NCI-H82 treated with DMSO at 0.1 percent for 48 hours (cell line): ENCODE measurements at regions not wholly inside any gene's neighbourhood (a gene's known extent, or its start where the extent isn't known, plus 50 kb on each side); places are given as distances from the start of the nearest gene placed in this dataset.
A peak's percentile ranks its signal among the peaks of the same experiment; 100 is the strongest.
"Not testable (repeated sequence)": the region's sequence is repeated elsewhere in the genome, so short reads cannot be mapped to it uniquely, and the experiment has no call there.

Experiments
- DNase-seq: peaks from one replicate; lab custom pipeline; 2025; ENCODE audit not compliant: unreplicated experiment; lab: John Stamatoyannopoulos, UW

GRCh38 chr17:77632619-77633018, 325.9 kb upstream of the TNRC6C start:
- DNase-seq: no peak

GRCh38 chr17:77634710-77635109, 323.8 kb upstream of the TNRC6C start:
- peak; percentile 97 for DNase-seq

DNA sequence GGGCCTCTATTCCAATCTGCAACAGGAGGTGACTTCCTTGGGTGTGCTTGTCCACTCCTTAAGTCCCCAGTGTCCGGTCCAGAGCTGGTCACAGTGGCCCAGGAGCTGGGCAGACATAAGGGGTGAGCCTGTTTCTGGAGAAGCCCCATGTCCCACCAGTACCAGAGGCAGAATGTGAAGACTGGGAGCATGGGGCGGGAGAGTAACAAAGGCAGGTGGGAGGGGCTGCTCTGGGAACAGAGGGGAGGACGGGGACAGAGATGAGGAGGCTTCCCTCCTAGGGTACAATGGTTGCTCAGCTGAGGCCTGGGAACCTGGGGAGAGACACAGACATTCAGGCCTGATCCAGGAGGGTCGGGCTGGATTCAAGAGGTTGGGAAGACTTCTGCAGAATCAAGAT, 323.3 kb upstream of the TNRC6C start:
- DNase-seq: peak; percentile 93

DNA sequence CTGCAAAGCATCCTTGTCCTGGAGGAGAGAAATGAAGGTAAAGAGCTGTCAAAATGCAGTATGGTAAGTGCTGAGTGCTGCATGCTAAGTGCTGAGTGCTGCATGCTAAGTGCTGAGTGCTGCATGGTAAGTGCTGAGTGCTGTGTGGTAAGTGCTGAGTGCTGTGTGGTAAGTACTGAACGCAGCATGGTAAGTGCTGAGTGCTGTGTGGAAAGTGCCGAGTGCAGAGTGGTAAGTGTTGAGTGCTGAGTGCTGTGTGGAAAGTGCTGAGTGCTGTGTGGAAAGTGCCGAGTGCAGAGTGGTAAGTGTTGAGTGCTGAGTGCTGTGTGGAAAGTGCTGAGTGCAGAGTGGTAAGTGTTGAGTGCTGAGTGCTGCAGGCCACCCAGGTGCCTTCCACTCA, 322.7 kb upstream of the TNRC6C start:
- DNase-seq: not testable (repeated sequence)

- no peak for DNase-seq
These were observed 321.4 kb upstream of the TNRC6C start for GRCh38 chr17:77636835-77637817.

DNA sequence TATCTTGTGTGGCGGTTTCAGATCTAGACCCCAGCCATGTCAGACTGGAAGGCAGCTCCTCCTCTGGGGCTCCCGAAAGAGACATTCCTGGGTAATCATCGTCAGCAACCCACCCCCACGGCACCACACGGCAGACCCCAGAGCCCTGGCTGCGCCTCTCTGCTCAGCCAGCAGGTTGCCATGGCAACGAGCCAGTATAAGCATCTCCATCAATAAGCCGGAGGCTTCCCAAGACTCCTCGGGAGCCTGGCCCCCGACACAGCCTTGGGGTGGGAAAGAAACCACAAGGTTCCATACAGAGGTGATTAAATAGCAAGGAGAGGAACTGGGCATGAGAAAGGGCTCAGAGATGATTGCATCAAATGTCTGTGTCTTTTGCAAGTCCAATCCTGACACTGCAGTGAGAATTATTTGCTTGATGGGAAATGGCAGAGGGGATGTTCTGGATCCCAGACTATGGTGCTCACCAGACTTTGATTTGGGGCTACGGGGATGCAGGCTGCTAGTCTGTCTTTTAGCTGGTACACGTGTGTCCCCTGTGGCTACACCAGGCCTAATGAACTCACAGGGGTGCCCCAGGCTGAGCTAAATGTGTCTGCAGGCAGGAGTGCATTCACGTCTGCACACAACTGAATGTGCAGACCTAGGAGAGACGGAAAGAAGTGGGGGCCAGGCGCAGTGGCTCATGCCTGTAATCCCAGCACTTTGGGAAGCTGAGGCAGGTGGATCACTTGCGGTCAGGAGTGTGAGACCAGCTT, 320.5 kb upstream of the TNRC6C start:
- no peak for DNase-seq

DNA sequence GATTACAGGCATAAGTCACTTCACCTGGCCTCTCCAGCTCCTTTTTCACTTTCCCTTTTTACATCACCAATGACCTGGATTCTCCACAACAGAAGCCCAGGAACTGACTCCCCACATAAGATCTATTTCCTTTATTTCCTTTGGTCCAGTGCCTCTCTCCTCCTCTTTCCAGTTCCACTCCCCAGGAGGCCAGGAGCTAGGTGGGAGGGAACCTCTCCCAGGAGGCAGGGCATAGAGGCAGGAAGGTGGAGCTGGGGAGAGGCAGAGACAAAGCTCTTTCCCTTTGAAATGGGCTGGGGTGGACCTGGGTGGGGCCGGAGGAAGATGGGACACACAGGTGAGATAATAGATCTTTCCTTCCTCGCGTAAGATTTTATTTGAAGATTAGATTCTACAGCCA, 318.3 kb upstream of the TNRC6C start:
- DNase-seq: no peak

DNA sequence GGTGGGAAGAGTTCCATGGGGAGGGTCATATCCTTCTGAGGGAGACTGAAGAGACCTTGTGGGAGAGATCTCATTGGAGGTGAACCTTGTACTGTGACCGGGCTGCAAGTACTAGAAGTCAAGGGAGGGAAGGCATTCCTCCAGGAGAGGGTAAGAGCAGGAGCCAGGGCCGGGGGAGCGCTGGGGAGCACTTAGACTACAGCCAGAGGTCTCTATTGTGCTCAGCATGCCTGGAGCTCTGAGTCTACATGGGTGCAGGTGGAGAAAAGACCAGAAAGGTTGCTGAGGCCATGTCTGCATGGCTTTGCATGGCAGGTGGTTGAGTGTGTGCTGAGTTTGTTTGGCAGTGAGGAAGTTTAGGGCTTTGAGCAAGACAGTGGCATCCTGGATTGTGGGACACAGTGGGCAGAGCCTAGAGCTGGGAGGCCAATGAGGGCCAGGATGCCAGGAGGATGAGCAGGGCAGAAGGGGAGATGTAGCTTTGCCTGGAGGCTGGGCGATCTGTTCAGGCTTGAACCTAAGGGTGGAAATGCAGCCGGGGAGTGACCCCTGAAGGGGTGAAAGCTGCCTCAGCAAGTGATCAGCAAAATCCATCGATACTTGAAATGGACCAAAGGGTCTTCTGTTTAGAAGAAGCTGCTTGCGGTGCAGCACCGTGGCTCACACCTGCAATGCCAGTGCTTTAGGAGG, 317.4 kb upstream of the TNRC6C start:
- DNase-seq: no peak

DNA sequence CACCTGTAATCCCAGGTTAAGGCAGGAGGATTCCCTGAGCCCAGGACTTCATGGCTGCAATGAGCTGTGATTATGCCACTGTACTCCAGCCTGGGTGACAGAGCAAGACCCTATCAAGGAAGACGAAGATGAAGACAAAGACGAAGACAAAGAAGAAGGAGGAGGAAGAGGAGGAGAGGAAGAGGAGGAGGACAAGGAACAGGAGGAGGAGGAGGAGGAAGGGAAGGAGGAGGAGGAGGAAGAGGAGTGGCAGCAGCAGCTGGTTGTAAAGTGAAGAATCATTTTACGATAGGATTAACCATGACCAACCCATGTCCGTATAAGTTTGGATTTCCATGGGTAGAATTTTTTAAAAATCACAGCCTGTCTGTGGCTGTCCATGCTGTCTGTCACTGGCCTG, 316.8 kb upstream of the TNRC6C start:
- DNase-seq: no peak

- no peak for DNase-seq
These were observed 314.1 kb upstream of the TNRC6C start for GRCh38 chr17:77644181-77645071.

DNA sequence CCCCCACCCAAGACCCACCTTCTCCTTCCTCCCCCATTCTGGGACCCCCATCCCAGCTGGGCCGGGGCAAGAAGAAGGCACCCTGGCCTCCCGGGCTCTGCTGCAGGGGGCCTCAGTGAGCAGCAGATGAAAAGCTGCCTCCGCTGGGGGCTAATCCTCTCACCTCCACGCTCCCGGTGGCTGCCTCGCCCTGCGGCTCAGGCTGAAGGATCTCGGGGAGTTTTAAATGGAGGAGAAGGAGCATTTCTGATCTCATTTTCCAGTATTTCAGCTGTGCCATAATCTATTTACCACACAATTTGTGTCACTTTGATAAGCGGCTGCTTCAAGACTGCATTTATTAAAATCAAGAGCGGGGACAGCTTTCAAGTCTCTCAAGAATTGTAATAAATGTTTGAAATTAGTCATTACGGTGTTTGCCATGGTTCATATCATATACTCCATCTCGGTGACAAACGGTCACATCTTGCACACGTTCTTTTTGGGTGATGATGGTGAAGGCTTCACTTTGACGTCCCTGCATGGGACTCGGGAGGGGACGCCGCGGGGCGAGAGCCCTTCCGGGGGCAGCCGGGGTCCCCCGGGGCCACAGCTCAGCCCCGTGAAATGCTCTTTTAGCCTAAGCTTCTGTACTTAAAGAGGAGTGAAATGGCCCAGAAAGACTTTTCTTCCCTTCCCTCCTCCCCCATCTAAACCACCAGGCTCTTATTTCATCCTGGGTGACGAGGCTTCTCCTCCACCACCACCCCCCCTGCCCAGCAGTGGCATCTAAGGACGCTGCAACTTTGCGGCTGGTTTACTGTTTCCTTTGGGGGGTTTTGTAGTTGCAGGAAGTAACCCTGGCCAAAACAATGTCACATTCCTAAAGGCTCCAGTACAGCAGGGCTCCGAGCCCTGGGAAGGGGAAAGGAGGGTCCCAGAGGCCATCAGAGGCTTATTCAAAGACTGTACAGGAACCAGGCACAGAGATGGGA, 313.1 kb upstream of the TNRC6C start:
- DNase-seq: peak; percentile 67

DNA sequence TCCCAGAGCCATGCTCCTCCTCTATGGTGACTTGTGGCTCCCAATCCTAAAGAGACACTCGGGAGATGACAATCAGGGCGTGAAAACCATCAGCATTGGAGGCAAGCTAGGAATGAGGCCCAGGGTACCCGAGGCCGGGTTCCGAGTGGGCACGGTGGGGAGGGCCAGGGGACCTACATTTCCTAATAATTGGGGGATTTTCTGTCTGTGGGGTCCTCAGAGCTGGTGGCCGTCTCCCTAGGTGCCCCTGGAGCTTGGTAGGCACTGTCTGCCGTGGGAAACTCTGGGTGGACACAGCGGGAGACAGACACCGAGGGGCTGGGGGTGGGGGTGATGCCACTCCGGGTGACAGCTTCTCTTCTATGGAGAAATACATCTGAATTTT, 312.5 kb upstream of the TNRC6C start:
- no peak for DNase-seq

- DNase-seq: no peak
These were observed 311.0 kb upstream of the TNRC6C start for GRCh38 chr17:77647531-77647930.

GRCh38 chr17:77649717-77650211, 308.7 kb upstream of the TNRC6C start:
- DNase-seq: no peak

GRCh38 chr17:77651988-77652387, 306.5 kb upstream of the TNRC6C start:
- DNase-seq: no peak

GRCh38 chr17:77654296-77654695, 304.2 kb upstream of the TNRC6C start:
- no peak for DNase-seq

- DNase-seq: no peak
These were observed 303.7 kb upstream of the TNRC6C start for GRCh38 chr17:77654850-77655249.

DNA sequence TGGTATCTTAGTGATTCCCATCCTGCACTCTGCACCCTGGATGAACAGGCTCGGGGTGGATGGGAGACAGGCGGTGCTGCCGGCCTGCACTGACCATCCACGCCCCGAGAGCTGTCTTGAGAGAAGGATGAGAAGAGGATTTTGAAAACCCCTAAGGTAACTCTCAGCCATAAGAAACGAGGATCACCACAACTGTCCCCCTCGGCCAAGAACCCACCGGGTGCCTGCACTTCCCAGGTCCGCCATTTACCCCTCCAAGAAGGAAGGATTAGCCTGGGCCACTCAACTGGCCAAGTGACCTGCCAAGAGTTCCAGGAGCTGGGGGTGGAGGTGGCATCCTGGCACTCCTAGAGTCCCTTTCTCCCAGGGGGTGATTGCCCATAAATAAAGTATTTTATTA, 302.4 kb upstream of the TNRC6C start:
- DNase-seq: no peak

DNA sequence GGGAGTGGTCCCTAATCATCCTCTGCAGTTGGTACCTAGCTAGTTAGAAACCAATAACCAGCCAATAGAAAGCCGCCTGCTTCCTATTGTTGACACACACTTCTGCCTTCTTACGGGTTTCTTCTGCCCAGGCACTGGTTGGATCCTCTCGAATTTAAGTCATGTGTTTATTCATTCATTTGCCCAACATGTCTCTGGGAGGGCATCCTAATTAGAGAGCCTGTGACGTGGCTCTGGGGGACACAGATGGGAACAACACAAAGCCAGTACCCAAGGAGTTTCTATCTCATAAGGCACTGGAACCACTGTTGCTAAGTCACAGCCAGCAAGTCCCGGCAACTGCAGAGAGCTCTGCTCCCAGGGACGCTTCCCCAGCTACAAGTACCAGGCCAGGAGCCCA, 300.7 kb upstream of the TNRC6C start:
- no peak for DNase-seq
